Gastrocnemius medialis (tissue), 4 donors: ENCODE measurements at regions not wholly inside any gene's neighbourhood (a gene's known extent, or its start where the extent isn't known, plus 50 kb on each side); places are given as distances from the start of the nearest gene placed in this dataset.

Experiments used
- POLR2A ChIP-seq, 2 donors: fragments of 450-650 bp; IDR thresholded peaks; one replicate each; pipeline ENCODE4 v1.6.1; 2017; ENCODE audit warnings: antibody characterized with exemption in 2 of 2, mild to moderate bottlenecking in 2 of 2, moderate library complexity in 2 of 2
- TF ChIP-seq, protein P1 (sequence below), 5 experiments: fragments of 450-650 bp in 3 of 5; fragments of 200-600 bp in 2 of 5; sonication (generic) in 2 of 5; IDR thresholded peaks in 4 of 5; conservative IDR thresholded peaks in 1 of 5; 1 replicate in 4 of 5; 2 replicates in 1 of 5; pipeline ENCODE4 v1.5.1; 2016 to 2019; ENCODE audit warnings: antibody characterized with exemption in 5 of 5, mild to moderate bottlenecking in 3 of 5, moderate library complexity in 3 of 5

DNA sequence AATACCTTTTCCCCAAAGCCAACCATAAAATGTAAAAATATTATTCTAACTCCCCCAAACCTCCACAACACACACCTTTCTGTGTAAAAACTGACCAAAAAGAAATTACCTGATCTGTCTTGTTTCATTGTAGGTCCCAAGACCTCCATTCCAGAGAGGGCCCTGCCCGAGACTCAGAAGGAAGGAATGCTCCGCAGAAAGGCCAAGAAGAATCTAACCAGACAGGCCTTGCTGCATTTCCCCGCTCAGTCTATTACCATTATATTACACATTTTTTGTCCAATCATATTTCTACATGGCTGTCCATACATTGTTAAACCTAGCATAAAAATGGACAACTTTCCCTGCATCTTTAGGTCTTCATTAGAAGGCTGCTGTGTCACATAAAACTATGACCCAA lies 237.5 kb upstream of the UBASH3B start:
- TF ChIP-seq, protein P1, sequence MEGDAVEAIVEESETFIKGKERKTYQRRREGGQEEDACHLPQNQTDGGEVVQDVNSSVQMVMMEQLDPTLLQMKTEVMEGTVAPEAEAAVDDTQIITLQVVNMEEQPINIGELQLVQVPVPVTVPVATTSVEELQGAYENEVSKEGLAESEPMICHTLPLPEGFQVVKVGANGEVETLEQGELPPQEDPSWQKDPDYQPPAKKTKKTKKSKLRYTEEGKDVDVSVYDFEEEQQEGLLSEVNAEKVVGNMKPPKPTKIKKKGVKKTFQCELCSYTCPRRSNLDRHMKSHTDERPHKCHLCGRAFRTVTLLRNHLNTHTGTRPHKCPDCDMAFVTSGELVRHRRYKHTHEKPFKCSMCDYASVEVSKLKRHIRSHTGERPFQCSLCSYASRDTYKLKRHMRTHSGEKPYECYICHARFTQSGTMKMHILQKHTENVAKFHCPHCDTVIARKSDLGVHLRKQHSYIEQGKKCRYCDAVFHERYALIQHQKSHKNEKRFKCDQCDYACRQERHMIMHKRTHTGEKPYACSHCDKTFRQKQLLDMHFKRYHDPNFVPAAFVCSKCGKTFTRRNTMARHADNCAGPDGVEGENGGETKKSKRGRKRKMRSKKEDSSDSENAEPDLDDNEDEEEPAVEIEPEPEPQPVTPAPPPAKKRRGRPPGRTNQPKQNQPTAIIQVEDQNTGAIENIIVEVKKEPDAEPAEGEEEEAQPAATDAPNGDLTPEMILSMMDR (IDR thresholded peaks at IDR 0.05 in 4 of 5, conservative IDR thresholded peaks at IDR 0.05 in 1 of 5), result no peak
- TF ChIP-seq POLR2A (IDR thresholded peaks at IDR 0.05), result no peak
